AG09309 (cell line): ENCODE measurements at regions not wholly inside any gene's neighbourhood (a gene's known extent, or its start where the extent isn't known, plus 50 kb on each side); places are given as distances from the start of the nearest gene placed in this dataset.

Source experiments
- DNase-seq: peaks from one replicate; pipeline ENCODE4 v3.0.0-alpha.2; 2010; ENCODE audit warnings: low read depth
- H3K4me3 ChIP-seq: 2 replicates; pipeline ENCODE4 v1.5.1; 2011; ENCODE audit warnings: mild to moderate bottlenecking, low read depth, low read length, moderate library complexity; ENCODE audit not compliant: control insufficient read depth
- CTCF ChIP-seq: IDR thresholded peaks from 2 replicates; pipeline ENCODE4 v1.5.1; 2011; ENCODE audit warnings: mild to moderate bottlenecking, low read depth, low read length, inconsistent platforms; ENCODE audit not compliant: insufficient read depth, control insufficient read depth; ENCODE audit errors: missing control alignments

- DNase-seq, result no peak
- no peak overlapping the region for H3K4me3 ChIP-seq
- TF ChIP-seq CTCF, result no peak
Observed at GRCh38 chr9:16143310-16143709, 590.5 kb downstream of the CCDC171 start.

- DNase-seq, result no peak
- TF ChIP-seq CTCF, result no peak
- no peak overlapping the region for H3K4me3 ChIP-seq
Observed at GRCh38 chr9:16143947-16144890, 591.4 kb downstream of the CCDC171 start.

GRCh38 chr9:16145196-16145950 is 592.5 kb downstream of the CCDC171 start:
- H3K4me3 ChIP-seq, result no peak overlapping the region
- TF ChIP-seq CTCF, result no peak

GRCh38 chr9:16147726-16148125 is 594.9 kb downstream of the CCDC171 start:
- no peak for TF ChIP-seq CTCF
- H3K4me3 ChIP-seq, result no peak overlapping the region
- DNase-seq, result no peak

More at GRCh38 chr9:16145196-16145950, 592.5 kb downstream of the CCDC171 start:
- no peak for DNase-seq

- H3K4me3 ChIP-seq, result no peak overlapping the region
- DNase-seq, result no peak
- TF ChIP-seq CTCF, result no peak
Observed at GRCh38 chr9:16150501-16150900, 597.7 kb downstream of the CCDC171 start.

- DNase-seq, result no peak
- TF ChIP-seq CTCF, result no peak
- no peak overlapping the region for H3K4me3 ChIP-seq
Observed at GRCh38 chr9:16150938-16151650, 598.3 kb downstream of the CCDC171 start.
